B cell (primary cell): ENCODE measurements at regions not wholly inside any gene's neighbourhood (a gene's known extent, or its start where the extent isn't known, plus 50 kb on each side); places are given as distances from the start of the nearest gene placed in this dataset.

Experiments
- EZH2 ChIP-seq: IDR thresholded peaks from 2 replicates; pipeline ENCODE4 v1.6.1; 2012; ENCODE audit warnings: borderline replicate concordance, low read depth, mild to moderate bottlenecking, moderate library complexity, low read length; ENCODE audit not compliant: insufficient read depth, poor library complexity, severe bottlenecking
- TF ChIP-seq, protein P1 (sequence below): fragments of 200-600 bp; IDR thresholded peaks from one replicate; pipeline ENCODE4 v1.8.0; 2022; ENCODE audit warnings: antibody characterized with exemption, mild to moderate bottlenecking

DNA sequence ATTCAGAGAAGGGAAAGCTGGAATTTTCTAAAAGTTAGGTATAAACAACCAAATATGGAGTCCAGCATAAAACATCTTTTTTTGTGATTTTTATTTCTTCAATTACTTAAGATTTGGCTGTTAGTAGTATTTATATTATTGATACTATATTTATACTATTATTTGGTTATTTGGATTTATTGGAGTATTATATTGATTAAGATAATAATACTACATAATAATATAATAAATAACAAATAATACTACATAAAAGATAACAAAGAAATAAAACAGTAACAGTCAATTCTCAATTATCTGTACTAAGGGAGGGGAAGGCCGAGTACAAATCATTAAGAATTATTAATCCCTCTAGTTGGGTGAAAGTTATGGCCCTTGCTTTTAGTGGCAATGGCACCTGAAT, 66.0 kb upstream of the IRF2 start:
- no peak for TF ChIP-seq EZH2
- TF ChIP-seq, protein P1, sequence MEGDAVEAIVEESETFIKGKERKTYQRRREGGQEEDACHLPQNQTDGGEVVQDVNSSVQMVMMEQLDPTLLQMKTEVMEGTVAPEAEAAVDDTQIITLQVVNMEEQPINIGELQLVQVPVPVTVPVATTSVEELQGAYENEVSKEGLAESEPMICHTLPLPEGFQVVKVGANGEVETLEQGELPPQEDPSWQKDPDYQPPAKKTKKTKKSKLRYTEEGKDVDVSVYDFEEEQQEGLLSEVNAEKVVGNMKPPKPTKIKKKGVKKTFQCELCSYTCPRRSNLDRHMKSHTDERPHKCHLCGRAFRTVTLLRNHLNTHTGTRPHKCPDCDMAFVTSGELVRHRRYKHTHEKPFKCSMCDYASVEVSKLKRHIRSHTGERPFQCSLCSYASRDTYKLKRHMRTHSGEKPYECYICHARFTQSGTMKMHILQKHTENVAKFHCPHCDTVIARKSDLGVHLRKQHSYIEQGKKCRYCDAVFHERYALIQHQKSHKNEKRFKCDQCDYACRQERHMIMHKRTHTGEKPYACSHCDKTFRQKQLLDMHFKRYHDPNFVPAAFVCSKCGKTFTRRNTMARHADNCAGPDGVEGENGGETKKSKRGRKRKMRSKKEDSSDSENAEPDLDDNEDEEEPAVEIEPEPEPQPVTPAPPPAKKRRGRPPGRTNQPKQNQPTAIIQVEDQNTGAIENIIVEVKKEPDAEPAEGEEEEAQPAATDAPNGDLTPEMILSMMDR: no peak
